Stimulated activated CD8-positive, alpha-beta memory T cell treated with anti-CD3 and anti-CD28 coated beads, Interleukin-12 subunit alpha, Interleukin-12 subunit beta, amount 100 ng/mL, for 24 hours (primary cell): ENCODE measurements at regions not wholly inside any gene's neighbourhood (a gene's known extent, or its start where the extent isn't known, plus 50 kb on each side); places are given as distances from the start of the nearest gene placed in this dataset.

Experiments used
- DNase-seq: peaks from one replicate; pipeline ENCODE4 v3.0.0-alpha.2; 2020; ENCODE audit errors: extremely low read depth

DNA sequence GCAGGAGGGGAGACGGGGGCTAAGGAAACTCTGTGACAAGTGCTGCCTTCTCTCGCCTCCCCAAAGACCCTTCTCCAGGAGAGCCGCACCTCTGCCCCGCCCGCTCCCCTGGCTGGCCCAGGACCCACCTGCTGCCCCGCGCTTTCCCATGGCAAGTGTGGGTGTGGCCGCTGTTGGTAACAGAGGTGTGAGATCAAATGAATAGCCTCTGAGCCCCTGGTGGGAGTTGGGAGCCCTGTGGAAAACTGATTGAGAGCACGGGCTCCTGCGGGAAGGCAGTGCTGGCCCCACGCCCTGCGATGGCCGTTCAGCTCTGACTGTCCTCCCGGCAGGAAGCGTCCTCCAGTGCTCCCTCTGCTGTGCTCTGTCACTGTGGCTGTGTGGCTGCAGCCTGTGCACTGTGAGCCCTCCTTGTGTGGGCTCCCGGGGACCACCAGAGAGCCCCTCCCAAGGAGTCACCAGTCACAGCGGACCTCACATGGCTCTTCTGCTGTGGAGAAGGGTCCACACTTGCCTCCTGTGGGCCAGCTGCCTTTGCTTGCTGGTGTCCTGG, 1275.9 kb downstream of the BRD1 start:
- no peak for DNase-seq

DNA sequence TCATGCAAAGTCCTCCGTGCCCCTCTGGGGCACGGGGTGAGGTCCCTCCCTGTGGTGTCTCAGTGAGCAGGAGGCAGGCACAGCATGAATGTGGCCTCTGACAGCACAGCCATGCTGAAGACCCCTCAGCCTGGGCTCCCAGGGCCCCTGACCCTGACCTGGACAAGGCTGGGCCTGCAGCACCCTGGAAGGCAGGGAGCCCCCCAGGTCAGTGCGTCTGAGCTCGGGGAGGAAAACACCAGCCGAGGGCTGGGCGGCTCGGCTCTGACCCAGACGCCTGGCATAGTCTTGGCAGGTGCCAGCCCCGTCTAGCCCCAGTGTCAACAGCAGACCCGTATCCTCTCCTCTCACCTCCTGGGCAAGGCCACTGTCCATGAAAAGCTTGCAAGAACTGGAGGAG, 1276.6 kb downstream of the BRD1 start:
- DNase-seq = no peak

DNA sequence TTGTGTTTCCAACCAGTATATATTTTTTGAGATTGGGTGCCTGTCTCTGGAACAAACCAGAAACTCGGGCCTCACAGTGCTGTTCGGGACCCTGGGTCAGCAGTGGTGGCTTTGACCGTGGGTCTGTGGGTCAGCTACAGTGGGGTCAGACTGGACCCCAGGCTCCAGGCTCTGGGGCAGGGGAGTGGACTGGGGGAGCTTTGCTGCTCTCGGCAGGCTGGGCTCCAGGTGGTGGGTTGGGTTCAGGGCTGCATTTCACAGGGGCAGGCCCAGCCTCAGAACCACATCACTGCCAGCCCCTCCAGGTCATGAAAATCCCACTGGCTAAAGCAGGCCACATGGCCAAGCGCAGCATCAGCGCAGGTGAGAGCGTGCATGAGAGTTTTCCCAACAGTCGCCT, 1279.3 kb downstream of the BRD1 start:
- DNase-seq = no peak

DNA sequence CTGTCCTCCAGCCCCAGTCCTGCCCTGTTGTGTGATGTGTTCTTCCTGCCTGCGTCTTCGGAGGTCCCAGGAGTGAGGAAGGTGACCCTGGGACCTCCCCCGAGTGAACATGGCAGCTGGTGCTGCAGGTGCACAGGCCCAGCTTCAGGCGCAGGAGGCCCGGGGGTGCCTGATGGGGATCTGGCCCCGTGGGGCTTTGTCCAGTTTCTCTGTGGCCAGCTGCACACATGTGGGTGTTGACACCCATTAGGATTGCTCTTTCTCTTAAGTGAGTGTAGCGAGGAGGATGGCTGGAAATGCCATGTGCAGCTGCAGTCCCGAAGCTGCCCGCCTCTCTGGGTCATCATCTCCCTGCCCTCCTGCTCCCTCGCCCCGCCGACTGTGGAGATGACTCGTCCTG, 1279.7 kb downstream of the BRD1 start:
- no peak for DNase-seq

DNA sequence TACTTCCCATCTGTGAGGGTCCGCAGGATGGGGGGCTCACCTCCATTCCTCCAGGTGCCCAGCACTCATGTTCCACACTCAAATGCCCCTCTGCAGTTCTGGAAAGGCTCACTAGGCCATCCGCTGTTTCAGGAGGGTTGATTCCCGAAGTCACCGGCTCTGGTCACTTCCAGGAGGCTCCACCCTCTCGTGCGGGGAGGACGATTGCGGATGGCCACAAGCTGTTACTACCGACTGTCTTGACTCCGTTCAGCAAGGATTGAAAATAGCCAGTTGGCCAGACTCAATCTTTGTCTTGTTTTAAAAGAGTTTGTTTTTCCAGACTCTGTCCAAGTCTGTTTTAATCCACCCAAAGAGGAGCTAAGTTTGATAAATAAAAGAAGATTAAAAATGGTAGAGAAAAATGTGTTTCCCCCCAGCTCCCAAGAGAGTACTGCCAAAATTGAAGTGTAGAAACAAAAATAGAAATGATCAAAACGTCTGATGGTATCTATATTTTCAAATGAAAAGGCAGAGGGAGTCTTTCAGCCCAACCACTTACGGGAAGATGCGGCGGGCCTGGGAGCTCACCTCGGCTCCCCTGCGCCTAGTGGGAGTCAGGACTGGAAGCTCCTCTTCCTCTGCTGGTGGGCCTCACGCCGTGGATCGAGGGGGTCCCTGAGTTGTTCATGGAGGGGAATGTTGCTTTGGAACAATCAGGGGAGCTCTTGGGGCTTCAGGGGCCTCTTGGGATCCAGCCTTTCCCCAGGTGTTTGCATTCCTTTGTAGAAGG, 1280.8 kb downstream of the BRD1 start:
- no peak for DNase-seq

DNA sequence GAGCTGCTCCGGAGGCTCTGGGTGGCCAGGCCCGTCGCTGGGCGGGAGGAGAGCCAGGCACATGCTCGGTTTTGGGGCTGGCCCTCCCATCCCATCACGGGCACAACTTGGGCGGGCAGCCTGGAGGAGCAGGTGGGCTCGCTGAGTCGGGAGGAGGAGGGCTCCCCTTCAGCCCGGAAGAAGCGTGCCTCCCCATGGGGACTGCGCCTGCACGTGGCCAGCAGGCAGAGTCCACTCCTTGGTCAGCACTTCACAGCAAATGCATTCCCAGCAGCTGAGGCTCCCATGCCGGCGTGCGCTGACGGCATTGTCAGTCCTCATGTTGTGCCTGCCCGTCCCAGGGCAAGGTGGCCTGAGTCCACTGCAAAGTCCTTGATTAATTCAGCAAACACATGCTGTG, 1281.7 kb downstream of the BRD1 start:
- no peak for DNase-seq

DNA sequence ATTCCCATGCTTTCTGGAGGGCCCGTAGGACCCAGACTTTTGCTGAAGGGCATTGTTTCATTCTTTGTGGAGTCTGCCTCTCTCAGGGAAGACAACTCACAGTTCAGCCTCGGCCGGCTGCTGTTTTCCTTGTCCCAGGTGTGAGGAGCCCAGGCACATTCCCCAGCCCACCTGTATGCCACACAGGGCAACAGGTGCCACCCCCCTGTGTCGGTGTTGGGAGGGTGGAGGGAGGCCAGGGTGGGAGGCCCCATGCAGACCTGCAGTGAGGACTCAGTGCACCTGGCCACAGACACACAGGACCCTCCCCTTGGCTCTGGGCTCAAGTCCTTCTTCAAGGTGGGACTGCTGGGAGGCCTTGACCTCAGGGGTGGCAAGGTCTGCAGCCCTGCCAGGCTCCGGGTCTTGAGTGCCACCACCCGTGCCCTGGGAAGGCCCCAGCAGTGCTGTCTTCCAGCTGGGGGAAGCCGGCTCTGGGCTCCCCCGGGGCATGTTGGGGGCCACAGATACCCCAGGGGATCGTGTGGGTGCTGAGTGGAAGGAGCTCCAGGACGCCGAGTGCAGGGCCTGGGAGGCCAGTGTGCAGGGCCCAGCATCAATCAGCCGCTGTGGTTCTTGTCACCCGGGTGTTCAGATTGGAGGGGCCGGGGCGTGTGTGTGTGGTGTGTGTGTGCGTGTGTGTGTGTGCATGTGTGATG, 1286.1 kb downstream of the BRD1 start:
- no peak for DNase-seq

DNA sequence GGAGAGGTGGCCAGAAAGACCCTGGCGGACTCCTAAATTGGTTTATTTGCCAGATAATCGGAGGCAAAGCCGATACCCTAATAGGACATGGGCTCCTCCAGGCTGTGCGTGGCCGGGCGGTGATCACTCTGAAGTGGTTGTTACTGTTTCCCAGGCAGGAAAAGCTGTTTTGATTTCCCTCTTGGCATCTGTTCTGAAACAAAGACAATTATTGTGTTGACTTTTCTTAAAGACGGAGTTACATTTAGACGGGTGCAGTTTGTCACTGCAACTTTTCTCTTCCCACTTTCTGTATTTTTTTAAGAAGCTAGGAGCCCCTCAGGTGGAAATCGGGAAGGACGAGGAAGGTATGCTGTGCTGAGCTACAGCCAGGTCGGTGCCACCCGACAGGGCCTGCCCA, 1288.4 kb downstream of the BRD1 start:
- no peak for DNase-seq

DNA sequence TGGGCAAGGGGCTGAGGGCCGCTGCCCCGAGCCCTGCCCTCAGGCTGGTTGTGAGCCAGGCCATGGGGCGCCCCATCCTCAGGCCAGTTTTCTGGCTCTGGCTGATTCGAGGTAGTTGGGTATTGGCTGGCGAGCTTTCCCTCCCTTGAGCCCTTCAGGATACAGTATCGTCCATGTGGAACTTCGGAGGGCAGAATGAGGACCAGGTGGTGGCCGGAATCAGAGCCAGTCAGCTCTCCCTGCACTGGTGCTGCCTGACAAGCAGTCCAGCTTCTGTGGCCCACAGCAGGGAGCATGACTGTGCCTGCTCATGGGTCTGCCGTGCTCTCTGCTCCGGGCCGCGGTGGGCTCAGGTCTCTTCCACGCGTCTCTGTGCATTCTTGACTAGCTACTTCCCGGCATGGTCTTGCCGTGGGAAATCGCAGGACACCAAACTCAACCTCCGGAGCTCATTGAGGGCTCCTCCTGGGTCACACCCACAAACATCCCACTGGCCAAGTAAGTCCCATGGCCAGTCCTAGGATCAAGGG, 1289.3 kb downstream of the BRD1 start:
- no peak for DNase-seq

DNA sequence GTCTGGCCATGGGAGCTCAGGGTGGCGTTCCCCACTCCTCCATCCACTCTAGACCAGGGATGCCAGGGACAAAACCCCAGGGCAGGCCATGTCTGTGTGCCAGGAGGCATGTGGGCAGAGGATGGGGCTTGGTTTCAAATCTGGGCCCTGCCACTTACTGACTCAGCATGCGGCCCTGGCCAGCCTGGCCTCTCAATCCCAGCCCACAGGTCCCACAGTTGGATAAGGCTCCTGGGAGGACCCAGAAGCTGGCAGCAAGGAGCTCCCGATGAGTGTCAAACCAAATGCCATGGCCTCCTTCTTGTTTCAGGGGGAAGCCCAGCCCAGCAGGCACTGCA, 1290.4 kb downstream of the BRD1 start:
- DNase-seq = no peak

DNA sequence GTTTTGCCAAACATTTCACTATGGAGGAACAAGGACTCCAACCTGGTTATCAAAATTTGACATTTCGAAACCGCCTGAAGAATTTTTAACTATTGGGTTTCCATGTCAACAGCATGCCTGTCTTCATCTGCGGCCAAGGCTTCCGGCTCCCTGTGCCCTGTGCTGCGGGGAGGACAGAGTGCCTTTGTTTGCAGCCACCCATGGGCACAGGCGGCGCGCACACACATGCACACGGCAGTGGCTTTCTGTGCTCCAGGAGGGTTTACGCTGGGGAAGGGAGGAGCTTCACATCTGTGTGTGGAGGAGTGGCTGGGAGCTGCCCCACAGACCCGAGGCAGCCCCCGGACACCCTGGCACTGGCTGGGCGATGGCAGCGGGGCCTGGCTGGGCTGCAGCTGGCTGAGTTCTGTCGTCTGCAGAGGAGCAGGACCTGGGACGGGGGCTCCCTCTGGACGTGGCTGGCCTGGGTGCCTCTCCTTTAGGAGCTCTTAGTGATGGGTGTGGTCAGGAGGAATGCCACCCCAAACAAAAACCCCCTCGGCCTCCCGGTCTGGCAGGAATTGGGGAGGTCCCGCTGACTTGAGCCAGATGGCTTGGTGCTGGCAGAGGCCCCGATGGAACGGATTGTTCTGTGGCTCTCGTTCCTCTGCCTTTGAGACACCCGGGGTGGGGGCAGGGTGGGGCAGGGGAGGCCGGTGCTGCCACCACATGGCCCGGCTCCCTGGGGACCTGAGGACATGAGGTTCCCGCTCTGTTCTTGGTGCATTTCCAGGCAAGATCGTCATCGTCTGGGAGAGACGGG, 1290.9 kb downstream of the BRD1 start:
- DNase-seq = no peak

DNA sequence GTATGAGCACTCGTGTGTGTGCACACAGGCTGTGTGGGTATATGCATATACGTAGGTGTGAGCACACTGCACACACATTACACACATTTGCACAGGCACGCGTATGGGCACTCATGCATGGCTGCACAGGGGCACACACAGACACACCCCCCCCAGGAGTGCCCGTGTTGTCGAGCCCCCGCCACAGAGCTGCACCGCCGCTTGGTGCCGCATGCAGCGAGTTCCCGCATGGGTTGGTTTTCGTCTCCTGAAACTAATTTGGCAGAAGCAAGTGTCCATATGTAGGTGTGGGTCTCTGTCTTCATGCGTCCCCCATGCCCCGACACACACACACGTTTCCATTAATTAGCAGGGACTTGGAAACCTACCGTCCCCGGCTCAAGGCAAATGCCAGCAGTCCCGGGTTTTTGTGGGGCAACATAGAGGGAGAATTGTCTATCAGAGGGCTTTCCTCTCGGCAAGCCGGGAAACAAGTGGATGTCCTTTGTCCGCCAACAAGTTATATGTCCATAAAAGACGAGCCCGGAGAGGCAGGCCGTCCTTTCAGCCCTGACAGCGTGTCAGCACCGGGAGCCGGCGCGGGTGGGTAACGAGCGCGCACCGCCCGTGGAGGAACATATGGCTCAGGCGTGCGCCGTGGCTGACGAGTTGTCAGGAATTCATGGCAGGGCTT, 1291.7 kb downstream of the BRD1 start:
- no peak for DNase-seq

DNA sequence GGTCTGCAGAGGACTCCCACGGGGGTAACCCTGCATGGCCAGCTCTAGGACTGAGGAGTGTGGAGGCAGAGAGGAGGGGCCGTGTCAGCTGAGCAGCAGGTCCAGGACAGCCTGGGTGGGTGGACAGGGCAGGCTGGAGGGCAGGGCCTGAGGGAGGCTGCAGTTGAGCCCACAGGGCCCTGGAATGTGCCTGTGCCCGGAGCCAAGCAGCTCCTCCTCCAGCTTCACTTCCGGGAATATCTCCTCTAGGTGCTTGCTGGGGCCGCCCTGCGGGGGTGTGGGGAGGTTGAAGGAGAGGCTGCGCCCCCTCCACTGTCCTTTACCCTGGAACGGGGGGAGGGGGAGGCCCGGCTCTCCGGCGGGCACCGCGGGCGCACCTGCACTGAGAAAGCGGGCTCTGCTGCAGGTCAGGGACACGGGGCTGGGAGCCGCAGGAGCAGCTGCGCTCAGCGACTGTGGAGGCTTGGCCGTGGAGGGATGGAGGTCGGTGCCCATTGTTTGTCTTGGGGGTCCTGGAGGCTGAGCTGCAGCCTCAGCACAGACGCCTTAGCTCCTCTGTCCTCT, 1293.2 kb downstream of the BRD1 start:
- no peak for DNase-seq

DNA sequence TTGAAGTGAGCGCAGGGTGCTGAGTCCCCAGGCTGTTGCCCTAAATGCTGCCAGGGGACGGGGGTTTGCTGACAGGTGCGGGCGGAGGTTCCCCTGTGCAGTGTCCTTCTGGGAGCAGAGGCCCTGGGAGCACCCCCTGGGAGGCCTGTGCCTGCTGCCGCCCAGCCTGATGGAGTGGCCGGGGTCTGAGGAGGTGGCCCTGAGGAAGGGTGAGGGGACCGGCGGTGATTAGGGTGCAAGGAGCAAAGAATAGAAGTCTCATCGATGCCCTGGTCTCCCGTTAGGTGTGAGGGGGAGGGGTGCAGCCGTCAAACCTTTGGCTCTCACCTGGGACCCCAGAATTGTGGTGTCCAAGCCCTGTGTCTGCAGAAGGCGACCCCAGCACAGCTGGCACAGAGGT, 1294.7 kb downstream of the BRD1 start:
- no peak for DNase-seq

DNA sequence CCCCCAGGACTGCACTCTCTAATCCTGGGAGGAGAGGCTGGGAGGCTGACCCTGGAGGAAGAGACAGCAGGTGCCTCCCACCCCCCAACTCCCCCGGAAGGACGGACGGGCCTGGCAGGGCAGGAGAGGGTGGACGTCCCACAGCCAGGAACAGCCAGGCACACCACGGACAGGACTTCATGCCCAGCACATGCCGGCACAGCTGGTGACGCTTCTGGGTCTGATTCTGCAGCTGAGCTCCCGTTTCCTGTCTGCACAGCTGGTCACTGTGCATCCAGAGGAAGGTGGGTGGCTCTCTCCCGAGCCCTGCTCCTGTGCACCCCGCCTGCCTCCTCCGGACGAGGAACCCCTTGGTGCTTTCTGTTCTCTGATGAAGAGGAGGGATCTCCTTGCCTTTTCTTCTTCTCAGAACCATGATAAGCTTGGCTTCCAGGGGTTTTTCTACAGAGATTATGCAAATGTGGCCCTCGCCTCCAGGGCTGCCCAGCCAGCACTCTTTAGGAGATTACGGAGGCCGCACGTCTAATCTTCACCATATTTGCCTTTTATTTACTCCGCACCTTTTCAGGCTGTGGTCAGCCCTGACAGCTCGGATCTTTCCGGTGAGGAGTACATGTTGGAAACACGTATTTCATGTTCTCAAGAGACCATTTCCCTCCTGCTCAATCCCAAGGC, 1295.8 kb downstream of the BRD1 start:
- no peak for DNase-seq

DNA sequence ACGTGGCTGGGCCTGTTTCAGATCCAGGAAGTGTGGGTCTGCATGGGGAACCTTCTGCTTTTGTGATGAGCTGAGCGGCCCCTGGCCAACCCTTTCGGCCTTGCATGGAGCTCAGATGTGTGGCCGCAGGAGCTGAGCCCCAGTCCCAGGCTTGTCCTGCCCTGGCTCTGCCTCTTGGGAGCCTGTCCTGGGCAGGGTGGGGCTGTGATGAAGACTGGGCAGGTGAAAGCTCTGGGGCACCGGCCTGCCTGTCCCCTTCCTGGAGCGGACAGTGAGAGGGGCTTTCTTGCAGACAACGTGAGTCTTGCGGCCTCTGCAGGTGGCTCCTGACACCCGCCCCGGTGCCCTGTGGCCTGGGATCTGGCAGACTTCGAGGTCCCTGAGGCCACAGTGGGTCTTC, 1296.6 kb downstream of the BRD1 start:
- no peak for DNase-seq

DNA sequence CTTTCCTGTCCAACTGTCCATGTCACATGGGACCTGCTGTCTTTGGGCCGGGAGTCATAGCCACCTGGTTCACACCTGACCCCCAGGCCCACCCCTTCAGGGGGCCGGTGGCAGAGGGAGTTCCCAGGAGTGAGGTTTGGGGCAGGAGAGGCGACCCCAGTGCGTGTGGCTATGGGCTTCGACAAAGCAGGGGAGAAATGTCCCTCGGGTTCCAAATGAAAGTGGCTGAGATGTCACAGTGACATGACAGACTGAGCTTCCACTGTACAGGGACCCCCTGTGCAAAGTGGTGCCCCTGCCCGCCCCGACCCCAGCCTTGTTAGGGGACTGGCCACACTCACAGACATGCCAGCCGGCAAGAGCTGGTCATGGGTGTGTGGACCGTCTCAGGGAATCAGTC, 1297.0 kb downstream of the BRD1 start:
- DNase-seq = no peak

DNA sequence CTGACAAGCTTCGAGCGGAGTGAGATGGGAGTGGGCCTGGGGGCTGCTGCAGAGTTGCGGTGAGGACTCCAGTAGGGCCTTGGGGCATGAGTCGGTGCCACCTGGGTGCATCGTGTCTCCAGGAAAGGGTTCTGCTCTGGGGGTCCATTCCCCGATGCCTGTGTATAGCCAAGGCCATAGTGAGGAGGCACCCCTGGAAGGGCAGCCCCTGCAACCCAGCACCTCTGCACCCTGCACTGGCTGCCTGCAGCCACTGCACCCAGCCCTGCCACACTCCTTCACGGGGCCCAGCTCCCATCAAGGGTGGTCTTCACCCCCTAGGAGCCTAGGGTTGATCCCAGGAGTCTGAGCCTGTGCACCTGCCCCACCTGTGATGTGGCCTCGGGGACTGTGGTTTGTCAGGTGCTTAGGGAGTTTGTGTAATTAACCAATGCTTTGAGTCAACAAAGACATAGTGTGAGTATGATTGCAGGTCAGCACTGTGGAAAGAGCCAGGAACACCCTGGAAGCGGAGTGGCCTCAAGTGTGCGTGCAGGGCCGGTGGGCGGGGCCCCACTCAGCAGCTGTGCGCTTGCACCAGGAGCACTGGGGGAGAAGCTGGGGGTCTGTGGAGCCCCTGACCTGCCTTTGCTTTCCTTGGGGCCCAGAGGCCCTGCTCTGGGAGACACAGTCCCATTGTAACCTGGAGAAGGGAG, 1299.3 kb downstream of the BRD1 start:
- no peak for DNase-seq

DNA sequence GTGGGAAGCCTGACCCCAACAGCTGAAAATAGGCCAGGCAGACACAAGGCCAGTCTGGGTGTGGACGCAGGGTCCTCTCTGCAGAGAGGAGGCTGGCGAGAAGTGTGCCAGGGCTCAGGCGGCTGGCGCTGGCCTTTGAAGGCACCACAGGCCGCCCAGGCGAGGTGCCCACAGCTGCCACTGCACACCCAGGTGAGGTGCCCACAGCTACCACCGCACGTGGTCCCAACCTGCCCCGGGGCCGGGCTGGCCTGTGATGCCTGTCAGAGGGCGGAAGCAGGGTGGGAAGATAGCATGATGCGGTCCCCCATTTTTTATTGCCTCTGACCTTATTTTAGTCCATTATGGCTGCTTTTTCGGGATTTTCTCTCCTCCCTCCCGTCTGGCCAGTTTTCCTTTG, 1303.9 kb downstream of the BRD1 start:
- DNase-seq = no peak

DNA sequence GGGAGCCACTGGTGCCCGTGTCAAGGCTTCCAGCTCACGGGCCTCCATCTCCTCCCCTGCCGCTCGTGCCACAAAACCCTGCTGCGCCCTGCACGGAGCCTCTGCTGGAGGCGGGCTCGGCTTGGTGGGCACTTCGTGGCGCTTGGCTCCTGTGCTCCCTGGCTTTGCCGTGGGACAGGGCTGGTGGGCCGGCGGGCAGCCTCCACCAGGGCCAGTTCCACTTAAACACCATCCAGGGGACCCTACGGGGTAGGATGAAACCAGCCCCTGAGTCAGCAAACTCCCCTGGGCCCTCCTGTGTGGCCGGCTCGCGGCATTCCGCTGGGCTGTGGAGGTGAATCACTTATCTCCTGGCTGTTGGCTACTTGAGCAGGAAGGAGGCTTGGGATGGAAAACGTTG, 1304.6 kb downstream of the BRD1 start:
- DNase-seq = no peak
